ENCODE measurements at regions not wholly inside any gene's neighbourhood (a gene's known extent, or its start where the extent isn't known, plus 50 kb on each side); places are given as distances from the start of the nearest gene placed in this dataset.
A peak's percentile ranks its signal among the peaks of the same experiment; 100 is the strongest.

- DNase-seq = peak; percentile 6 to 45 (median 28)
These were observed 347.9 kb downstream of the BCAT1 start for GRCh38 chr12:24600996-24601395.

- DNase-seq = peak in 1 of 4 experiments; percentile 3
These were observed 348.4 kb downstream of the BCAT1 start for GRCh38 chr12:24600551-24600950.

- no peak for DNase-seq
These were observed 349.2 kb downstream of the BCAT1 start for GRCh38 chr12:24599736-24600135.

- no peak for DNase-seq
These were observed 351.3 kb downstream of the BCAT1 start for GRCh38 chr12:24597580-24597979.

- DNase-seq = peak in 2 of 4 experiments; percentile 53 to 63
These were observed 352.0 kb downstream of the BCAT1 start for GRCh38 chr12:24596768-24597388.

GRCh38 chr12:24595652-24596235, 353.2 kb downstream of the BCAT1 start:
- no peak for DNase-seq

- peak; percentile 19 to 68 (median 43) for DNase-seq
These were observed 357.0 kb downstream of the BCAT1 start for GRCh38 chr12:24591715-24592440.

- no peak for DNase-seq
These were observed 357.7 kb downstream of the BCAT1 start for GRCh38 chr12:24591079-24591626.

GRCh38 chr12:24586293-24586692, 362.6 kb downstream of the BCAT1 start:
- DNase-seq = no peak

GRCh38 chr12:24584032-24584675, 364.7 kb downstream of the BCAT1 start:
- DNase-seq = peak; percentile 46 to 68 (median 64)

GRCh38 chr12:24582954-24583601, 365.8 kb downstream of the BCAT1 start:
- DNase-seq = no peak

GRCh38 chr12:24574538-24574937, 374.4 kb downstream of the BCAT1 start:
- no peak for DNase-seq

GRCh38 chr12:24573621-24574020, 375.3 kb downstream of the BCAT1 start:
- no peak for DNase-seq

GRCh38 chr12:24565300-24565699, 383.6 kb downstream of the BCAT1 start:
- no peak for DNase-seq

- peak in 3 of 4 experiments; percentile 17 to 34 (median 27) for DNase-seq
These were observed 386.0 kb downstream of the BCAT1 start for GRCh38 chr12:24562771-24563431.

GRCh38 chr12:24561882-24562770, 386.8 kb downstream of the BCAT1 start:
- peak in 3 of 4 experiments; percentile 18 to 36 (median 19) for DNase-seq

- peak in 2 of 4 experiments; percentile 5 to 11 for DNase-seq
These were observed 387.5 kb downstream of the BCAT1 start for GRCh38 chr12:24561411-24561871.

GRCh38 chr12:24560831-24561271, 388.1 kb downstream of the BCAT1 start:
- no peak for DNase-seq

- DNase-seq = no peak
These were observed 388.6 kb downstream of the BCAT1 start for GRCh38 chr12:24560192-24560775.

- DNase-seq = no peak
These were observed 391.2 kb downstream of the BCAT1 start for GRCh38 chr12:24557738-24558137.

Data from suppressor macrophage (primary cell).